Testis (tissue), 2 donors: ENCODE measurements at regions not wholly inside any gene's neighbourhood (a gene's known extent, or its start where the extent isn't known, plus 50 kb on each side); places are given as distances from the start of the nearest gene placed in this dataset.
"Not testable (repeated sequence)": the region's sequence is repeated elsewhere in the genome, so short reads cannot be mapped to it uniquely, and the experiment has no call there.

Experiments used
- DNase-seq: peaks from one replicate; pipeline ENCODE4 v3.0.0-alpha.2; 2019
- H3K27ac ChIP-seq, 2 donors: fragments of 200-600 bp; sonication (generic); one replicate each; pipeline ENCODE4 v1.5.1; 2019
- H3K27me3 ChIP-seq: fragments of 200-600 bp; sonication (generic); one replicate; pipeline ENCODE4 v1.5.1; 2019
- H3K36me3 ChIP-seq: fragments of 200-600 bp; sonication (generic); one replicate; pipeline ENCODE4 v1.5.1; 2017; ENCODE audit warnings: low read depth; ENCODE audit errors: missing control alignments
- H3K4me1 ChIP-seq: fragments of 200-600 bp; sonication (generic); one replicate; pipeline ENCODE4 v1.5.1; 2019
- H3K4me3 ChIP-seq, 2 donors: fragments of 200-600 bp; sonication (generic); one replicate each; pipeline ENCODE4 v1.5.1; 2017 to 2019
- H3K9me3 ChIP-seq: fragments of 200-600 bp; sonication (generic); one replicate; pipeline ENCODE4 v1.5.1; 2017
- POLR2A ChIP-seq: fragments of 450-650 bp; IDR thresholded peaks from one replicate; pipeline ENCODE4 v1.6.1; 2017; ENCODE audit warnings: antibody characterized with exemption, mild to moderate bottlenecking, moderate library complexity
- WGBS, 2 donors: methylation state at CpG; one replicate each; pipeline ENCODE4 v1.1.5; 2018; 5-methylcytosine and 5-hydroxymethylcytosine counted together
- intact Hi-C: fragments of 100-400 bp; cut with DNase I; formaldehyde crosslinking; loops from one replicate; pipeline ENCODE4 v1.15.1; 2023; ENCODE audit warnings: low total_unique reads
- TF ChIP-seq, protein P1 (sequence below), 3 experiments: fragments of 450-650 bp in 2 of 3; fragments of 200-600 bp in 1 of 3; sonication (generic) in 1 of 3; IDR thresholded peaks; one replicate each; pipeline ENCODE4 v1.5.1; 2016 to 2019; ENCODE audit warnings: antibody characterized with exemption in 3 of 3, mild to moderate bottlenecking in 2 of 3, moderate library complexity in 1 of 3

DNA sequence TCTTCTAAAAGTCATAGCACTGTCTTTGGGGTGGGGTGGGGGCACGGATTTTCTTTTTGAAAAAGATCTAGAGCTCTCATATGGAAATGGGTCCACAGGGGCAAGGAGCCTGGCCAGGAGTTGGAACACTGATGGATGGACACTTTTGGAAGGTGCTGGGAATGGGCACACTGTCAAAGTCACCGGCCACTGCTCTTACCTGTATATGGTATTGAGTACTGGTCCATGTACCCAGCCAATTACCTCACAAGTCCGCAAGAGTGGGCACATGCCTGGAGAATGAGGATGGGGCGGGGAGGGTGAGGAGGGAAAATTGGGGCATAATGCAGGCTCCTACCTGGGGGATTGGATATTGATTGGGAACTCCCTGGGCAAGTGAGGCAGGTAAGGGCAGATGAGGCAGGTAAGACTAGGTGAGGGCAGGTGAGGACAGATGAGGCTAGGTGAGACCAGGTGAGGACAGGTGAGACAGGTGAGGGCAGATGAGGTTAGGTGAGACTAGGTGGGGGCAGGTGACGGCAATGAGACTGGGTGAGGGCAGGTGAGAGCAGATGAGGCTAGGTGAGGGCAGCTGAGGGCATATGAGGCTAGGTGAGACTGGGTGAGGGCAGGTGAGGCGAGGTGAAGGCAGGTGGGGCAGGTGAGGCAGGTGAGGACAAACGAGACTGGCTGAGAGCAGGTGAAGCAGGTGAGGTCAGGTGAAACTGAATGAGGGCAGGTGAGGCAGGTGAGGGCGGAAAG, 167.9 kb downstream of the NRN1 start:
- WGBS, 2 donors = 87 to 90% methylated on average over 8 of the region's 8 CpGs
- no peaks in the 10 kb centered on the region for H3K9me3 ChIP-seq

DNA sequence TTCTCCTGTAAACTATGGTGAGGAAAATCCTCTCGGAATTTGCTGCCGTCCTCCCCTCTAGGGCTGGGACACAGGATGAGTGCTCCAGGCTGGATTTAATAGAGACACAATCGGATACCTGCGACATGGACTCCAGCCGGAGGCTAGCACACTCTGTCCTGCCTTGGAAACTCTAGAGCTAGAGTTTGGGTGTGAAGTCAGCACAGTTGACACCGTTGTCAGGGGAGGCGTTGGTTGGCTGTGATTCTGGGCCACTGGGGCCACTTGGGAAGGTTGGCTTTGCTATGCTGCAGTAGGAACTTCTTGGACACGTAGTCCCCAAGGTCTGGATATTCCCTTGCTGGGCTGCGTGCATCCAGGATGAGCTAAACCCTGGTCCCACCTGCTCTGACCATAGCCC, 169.4 kb downstream of the NRN1 start:
- TF ChIP-seq POLR2A = no peak
- Histone ChIP-seq H3K4me1 (no peaks in the 10 kb centered on the region), H3K9me3 (no peaks in the 10 kb centered on the region), H3K27ac (no peak overlapping the region), H3K4me3 (no peak overlapping the region), H3K27me3 (no peaks in the 10 kb centered on the region), H3K36me3 (no peaks in the 10 kb centered on the region)
- DNase-seq = no peak
- 80 to 85% methylated on average over 9 of the region's 9 CpGs for WGBS, 2 donors
- intact Hi-C loops = no loop called here

More for the DNA sequence above, 167.9 kb downstream of the NRN1 start:
- Histone ChIP-seq H3K4me3 (no peak overlapping the region), H3K27me3 (no peaks in the 10 kb centered on the region), H3K27ac (no peak overlapping the region), H3K36me3 (no peaks in the 10 kb centered on the region), H3K4me1 (no peaks in the 10 kb centered on the region)
- intact Hi-C loops = no loop called here
- TF ChIP-seq, protein P1, sequence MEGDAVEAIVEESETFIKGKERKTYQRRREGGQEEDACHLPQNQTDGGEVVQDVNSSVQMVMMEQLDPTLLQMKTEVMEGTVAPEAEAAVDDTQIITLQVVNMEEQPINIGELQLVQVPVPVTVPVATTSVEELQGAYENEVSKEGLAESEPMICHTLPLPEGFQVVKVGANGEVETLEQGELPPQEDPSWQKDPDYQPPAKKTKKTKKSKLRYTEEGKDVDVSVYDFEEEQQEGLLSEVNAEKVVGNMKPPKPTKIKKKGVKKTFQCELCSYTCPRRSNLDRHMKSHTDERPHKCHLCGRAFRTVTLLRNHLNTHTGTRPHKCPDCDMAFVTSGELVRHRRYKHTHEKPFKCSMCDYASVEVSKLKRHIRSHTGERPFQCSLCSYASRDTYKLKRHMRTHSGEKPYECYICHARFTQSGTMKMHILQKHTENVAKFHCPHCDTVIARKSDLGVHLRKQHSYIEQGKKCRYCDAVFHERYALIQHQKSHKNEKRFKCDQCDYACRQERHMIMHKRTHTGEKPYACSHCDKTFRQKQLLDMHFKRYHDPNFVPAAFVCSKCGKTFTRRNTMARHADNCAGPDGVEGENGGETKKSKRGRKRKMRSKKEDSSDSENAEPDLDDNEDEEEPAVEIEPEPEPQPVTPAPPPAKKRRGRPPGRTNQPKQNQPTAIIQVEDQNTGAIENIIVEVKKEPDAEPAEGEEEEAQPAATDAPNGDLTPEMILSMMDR (IDR thresholded peaks at IDR 0.05) = no peak
- TF ChIP-seq POLR2A = no peak
- DNase-seq = no peak

DNA sequence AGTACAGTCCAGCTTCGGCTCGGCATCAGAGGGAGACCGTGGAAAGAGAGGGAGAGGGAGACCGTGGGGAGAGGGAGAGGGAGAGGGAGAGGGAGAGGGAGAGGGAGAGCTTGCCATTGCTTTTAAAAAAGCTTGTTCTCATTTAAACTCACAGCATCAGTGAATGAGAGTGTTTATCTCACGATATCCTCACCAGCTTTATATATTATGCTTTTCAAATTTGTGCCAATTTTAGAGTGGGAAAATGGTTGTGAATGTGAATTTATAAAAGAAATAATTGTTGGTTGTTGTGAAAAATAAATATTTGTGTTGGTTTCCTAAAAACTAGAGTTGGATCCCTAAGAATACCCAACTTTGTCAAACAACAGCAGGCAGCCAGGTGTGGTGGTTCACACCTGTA, 170.1 kb downstream of the NRN1 start:
- H3K4me3 ChIP-seq, H3K27ac ChIP-seq, H3K4me1 ChIP-seq, DNase-seq, H3K27me3 ChIP-seq, H3K9me3 ChIP-seq, intact Hi-C loops, H3K36me3 ChIP-seq: not testable (repeated sequence)
- 68 to 71% methylated on average over 1 to 5 of the region's 5 CpGs for WGBS, 2 donors

DNA sequence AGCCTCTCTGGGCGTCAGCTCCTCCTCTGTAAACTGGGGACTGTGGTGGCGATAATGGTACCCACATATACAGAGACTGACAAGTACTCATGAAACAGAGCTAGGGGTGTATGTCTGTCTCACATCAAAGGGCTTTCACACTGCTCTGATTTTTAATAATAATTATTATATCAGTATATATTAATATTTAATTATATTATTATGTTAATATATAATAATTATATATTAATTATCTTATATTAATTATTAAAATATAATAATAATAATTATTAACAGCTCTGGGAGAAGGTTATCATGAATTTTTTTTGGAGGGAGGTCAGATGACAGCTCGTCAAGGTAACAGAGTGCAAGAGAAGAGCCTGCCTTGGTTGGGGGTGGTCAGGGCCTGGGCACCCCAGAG, 173.6 kb downstream of the NRN1 start:
- TF ChIP-seq POLR2A = no peak
- TF ChIP-seq, protein P1 (IDR thresholded peaks at IDR 0.05) = no peak
- 94 to 97% methylated on average over 3 of the region's 3 CpGs for WGBS, 2 donors
- intact Hi-C loops = no loop called here
- Histone ChIP-seq H3K36me3 (no peaks in the 10 kb centered on the region), H3K4me1 (no peaks in the 10 kb centered on the region), H3K27ac (no peak overlapping the region), H3K4me3 (no peak overlapping the region), H3K9me3 (no peaks in the 10 kb centered on the region), H3K27me3 (no peaks in the 10 kb centered on the region)
- no peak for DNase-seq

DNA sequence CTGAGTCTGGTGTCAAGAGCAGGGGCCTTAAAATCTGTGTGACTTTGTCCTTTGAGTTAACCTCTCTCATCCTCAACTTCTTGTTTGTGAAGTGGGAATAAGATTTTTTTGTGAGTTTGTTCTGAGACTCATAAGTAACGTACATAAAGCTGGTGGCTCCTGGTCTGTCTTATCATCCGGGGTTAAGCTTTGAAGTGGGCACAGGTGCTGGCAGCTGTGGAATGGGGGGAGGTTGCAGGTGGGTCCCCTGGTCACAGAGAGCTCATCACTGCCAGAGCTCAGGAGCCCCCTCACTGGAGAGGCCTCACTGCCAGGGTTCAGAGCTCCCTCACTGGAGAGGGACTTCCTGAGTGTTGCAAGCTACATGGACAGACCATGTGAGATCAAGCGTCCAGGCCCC, 174.1 kb downstream of the NRN1 start:
- Histone ChIP-seq H3K27me3 (no peaks in the 10 kb centered on the region), H3K27ac (no peak overlapping the region), H3K36me3 (no peaks in the 10 kb centered on the region), H3K4me3 (no peak overlapping the region), H3K9me3 (no peaks in the 10 kb centered on the region), H3K4me1 (no peaks in the 10 kb centered on the region)
- DNase-seq = no peak
- intact Hi-C loops = no loop called here
- WGBS, 2 donors = 89 to 100% methylated on average over 3 of the region's 3 CpGs
- TF ChIP-seq, protein P1 (IDR thresholded peaks at IDR 0.05) = no peak
- TF ChIP-seq POLR2A = no peak

GRCh38 chr6:5831219-5831862, 175.4 kb downstream of the NRN1 start:
- H3K36me3 ChIP-seq, intact Hi-C loops, H3K27ac ChIP-seq, H3K27me3 ChIP-seq, H3K4me3 ChIP-seq, H3K4me1 ChIP-seq, DNase-seq, H3K9me3 ChIP-seq: not testable (repeated sequence)
- WGBS, 2 donors = 49 to 57% methylated on average over 7 to 8 of the region's 8 CpGs
